Cardiac muscle cell (in vitro differentiated cells and primary cell): ENCODE measurements at regions not wholly inside any gene's neighbourhood (a gene's known extent, or its start where the extent isn't known, plus 50 kb on each side); places are given as distances from the start of the nearest gene placed in this dataset.

Source experiments
- DNase-seq, 2 donors: peaks; one replicate each; pipeline versions ENCODE4 v3.0.0 to v3.0.0-alpha.2; 2010 to 2017; ENCODE audit warnings: low read depth in 1 of 2, low spot score in 1 of 2
- H3K27ac ChIP-seq: fragments of 200-600 bp; sonication (generic); 2 replicates; pipeline ENCODE4 v1.5.1; 2016
- H3K27me3 ChIP-seq: fragments of 200-600 bp; sonication (generic); 2 replicates; pipeline ENCODE4 v1.6.0; 2016; ENCODE audit warnings: control low read depth
- H3K36me3 ChIP-seq: fragments of 200-600 bp; sonication (generic); 2 replicates; pipeline ENCODE4 v1.5.1; 2016; ENCODE audit warnings: control low read depth
- H3K4me1 ChIP-seq: fragments of 200-600 bp; sonication (generic); 2 replicates; pipeline ENCODE4 v1.8.1; 2017; ENCODE audit warnings: low read depth, mild to moderate bottlenecking, mixed run types
- H3K4me3 ChIP-seq: fragments of 200-600 bp; sonication (generic); 2 replicates; pipeline ENCODE4 v1.5.1; 2016; ENCODE audit warnings: mild to moderate bottlenecking
- H3K9me3 ChIP-seq: fragments of 200-600 bp; sonication (generic); 2 replicates; pipeline ENCODE4 v1.5.1; 2017; ENCODE audit warnings: low read depth, mild to moderate bottlenecking, control low read depth
- TF ChIP-seq, protein P1 (sequence below): IDR thresholded peaks from 2 replicates; pipeline ENCODE4 v1.5.1; 2012; ENCODE audit warnings: low read depth, mild to moderate bottlenecking, low read length

DNA sequence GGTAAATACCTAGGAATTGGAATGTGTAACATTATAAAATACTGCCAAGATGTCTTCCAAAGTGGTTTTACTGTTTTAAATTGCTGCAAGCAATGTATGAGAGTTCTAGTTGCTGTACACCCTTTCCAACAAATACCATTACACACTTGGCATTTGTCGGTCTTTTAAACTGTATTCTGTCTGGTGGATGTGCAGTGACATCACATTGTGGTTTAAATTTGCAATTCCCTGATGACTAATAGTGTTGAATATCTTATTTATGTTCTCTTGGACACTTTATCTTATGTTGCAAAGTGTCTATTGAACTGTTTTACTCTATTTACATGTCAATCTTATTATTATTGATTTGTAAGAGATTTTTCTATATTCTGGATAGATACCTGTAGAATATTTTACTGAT is 561.2 kb upstream of the B3GALT2 start:
- peaks cover 14% of the 10 kb centered on the region for H3K4me1 ChIP-seq
- H3K27me3 ChIP-seq, result no peaks in the 10 kb centered on the region
- H3K4me3 ChIP-seq, result no peak overlapping the region
- no peak overlapping the region for H3K27ac ChIP-seq
- H3K9me3 ChIP-seq, result no peaks in the 10 kb centered on the region
- no peaks in the 10 kb centered on the region for H3K36me3 ChIP-seq
- TF ChIP-seq, protein P1, sequence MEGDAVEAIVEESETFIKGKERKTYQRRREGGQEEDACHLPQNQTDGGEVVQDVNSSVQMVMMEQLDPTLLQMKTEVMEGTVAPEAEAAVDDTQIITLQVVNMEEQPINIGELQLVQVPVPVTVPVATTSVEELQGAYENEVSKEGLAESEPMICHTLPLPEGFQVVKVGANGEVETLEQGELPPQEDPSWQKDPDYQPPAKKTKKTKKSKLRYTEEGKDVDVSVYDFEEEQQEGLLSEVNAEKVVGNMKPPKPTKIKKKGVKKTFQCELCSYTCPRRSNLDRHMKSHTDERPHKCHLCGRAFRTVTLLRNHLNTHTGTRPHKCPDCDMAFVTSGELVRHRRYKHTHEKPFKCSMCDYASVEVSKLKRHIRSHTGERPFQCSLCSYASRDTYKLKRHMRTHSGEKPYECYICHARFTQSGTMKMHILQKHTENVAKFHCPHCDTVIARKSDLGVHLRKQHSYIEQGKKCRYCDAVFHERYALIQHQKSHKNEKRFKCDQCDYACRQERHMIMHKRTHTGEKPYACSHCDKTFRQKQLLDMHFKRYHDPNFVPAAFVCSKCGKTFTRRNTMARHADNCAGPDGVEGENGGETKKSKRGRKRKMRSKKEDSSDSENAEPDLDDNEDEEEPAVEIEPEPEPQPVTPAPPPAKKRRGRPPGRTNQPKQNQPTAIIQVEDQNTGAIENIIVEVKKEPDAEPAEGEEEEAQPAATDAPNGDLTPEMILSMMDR, result no peak
- DNase-seq, result peak in 1 of 2 donors; percentile 64

DNA sequence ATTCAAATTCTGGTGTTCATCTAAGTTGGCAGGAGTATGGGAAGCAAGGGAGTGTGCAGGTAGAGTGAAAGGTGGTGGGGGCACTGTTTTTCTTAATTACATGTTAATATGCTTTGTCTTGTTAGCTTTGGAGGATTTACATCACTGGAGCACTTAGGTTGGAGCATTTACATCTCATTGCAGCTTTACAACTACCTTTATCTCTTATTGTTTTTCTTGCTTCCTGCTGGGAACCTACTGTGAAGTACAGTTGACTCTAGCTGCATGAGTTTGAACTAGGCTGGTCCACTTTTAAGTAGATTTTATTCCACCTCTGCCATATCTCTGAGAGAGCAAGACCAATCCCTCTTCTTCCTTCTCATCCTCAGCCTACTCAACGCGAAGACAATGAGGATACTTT is 554.8 kb upstream of the B3GALT2 start:
- Histone ChIP-seq H3K36me3 (no peaks in the 10 kb centered on the region), H3K9me3 (no peaks in the 10 kb centered on the region), H3K27me3 (no peaks in the 10 kb centered on the region), H3K4me1 (peaks cover 28% of the 10 kb centered on the region), H3K27ac (no peak overlapping the region), H3K4me3 (no peak overlapping the region)
- DNase-seq, result no peak
- TF ChIP-seq, protein P1, result no peak

DNA sequence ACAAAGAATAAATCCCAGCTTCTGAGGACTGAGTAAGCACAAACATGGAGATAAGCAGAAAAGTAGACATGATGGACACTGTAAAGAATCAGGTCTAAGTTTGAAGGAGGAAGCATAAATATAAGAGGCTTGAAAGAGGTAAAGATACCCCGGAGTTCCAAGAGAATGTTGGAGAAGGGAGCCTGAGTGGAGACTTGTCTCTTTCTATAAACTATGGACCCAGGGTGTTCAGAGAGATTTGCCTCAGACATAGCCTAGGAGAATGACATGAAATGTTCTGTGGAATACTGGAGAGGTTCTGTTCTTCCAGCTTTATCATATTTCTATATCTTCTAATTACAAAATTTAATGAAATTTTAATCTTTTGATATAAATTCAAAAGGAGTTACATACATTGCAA is 554.3 kb upstream of the B3GALT2 start:
- H3K4me1 ChIP-seq, result peaks cover 27% of the 10 kb centered on the region
- no peaks in the 10 kb centered on the region for H3K36me3 ChIP-seq
- no peak overlapping the region for H3K4me3 ChIP-seq
- no peaks in the 10 kb centered on the region for H3K9me3 ChIP-seq
- TF ChIP-seq, protein P1, result no peak
- DNase-seq, result no peak
- H3K27ac ChIP-seq, result no peak overlapping the region
- H3K27me3 ChIP-seq, result no peaks in the 10 kb centered on the region

DNA sequence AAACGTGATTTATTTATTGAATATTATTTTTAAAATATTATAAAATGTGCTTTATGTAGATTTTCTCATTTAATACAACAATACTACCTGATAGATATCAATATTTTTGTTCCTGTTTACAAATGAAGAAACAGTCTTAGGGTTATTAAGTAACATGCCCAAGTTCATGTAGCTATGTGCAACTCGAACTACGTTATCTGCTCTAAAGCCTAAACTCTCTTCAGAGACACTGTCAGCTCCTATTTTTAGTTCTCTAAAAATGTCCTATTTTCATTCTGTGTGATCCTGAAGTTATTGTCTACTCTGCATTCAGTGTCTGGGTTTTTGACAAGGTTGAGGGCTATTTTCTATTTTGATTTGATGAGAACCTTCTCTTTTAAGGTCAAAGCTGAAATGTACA is 550.1 kb upstream of the B3GALT2 start:
- H3K4me1 ChIP-seq, result peaks cover 17% of the 10 kb centered on the region
- H3K27me3 ChIP-seq, result no peaks in the 10 kb centered on the region
- no peak overlapping the region for H3K4me3 ChIP-seq
- no peaks in the 10 kb centered on the region for H3K36me3 ChIP-seq
- H3K9me3 ChIP-seq, result no peaks in the 10 kb centered on the region
- H3K27ac ChIP-seq, result peak overlapping the region; percentile 37
- no peak for DNase-seq
- TF ChIP-seq, protein P1, result no peak

DNA sequence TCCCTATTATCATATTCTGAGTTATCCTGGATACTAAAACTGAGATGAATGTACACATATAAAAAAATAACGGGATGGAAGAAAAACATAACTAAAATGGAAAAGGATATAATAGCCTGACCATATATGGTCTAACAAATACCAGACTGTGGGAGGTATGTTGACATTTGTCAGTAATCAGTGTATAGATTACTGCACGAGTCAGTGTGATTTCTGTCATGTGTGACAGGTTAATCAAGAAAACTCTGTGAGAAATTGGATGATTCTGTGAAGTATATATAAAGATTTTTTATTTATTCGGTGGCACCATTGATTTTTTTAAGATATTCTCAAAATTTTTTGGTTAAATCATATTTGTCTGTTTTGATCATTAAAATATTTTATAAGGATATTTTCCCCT is 547.3 kb upstream of the B3GALT2 start:
- Histone ChIP-seq H3K4me3 (no peak overlapping the region), H3K4me1 (peaks cover 34% of the 10 kb centered on the region), H3K9me3 (no peaks in the 10 kb centered on the region), H3K27ac (no peak overlapping the region), H3K27me3 (no peaks in the 10 kb centered on the region), H3K36me3 (no peaks in the 10 kb centered on the region)
- TF ChIP-seq, protein P1, result no peak
- no peak for DNase-seq

DNA sequence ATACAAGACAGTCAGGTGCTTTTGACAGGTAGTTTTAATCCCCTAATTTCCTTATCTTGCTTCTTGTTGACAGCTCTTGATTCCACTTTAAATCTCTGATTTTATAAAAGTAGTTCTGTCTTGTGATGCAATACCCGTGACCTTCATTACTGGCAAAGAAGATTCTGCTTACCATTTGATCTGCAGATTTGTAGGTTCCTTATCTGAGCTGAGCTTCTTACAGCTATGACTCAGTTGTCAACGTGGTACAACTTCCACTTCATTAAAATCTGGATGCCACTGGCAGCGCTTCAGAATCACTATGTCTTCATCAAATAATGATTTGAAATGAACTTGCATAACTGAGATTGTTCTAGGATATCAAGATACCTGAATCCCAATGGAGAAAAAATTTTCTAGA is 543.6 kb upstream of the B3GALT2 start:
- no peak overlapping the region for H3K4me3 ChIP-seq
- H3K27me3 ChIP-seq, result no peaks in the 10 kb centered on the region
- no peaks in the 10 kb centered on the region for H3K36me3 ChIP-seq
- TF ChIP-seq, protein P1, result no peak
- no peak overlapping the region for H3K27ac ChIP-seq
- DNase-seq, result peak in 1 of 2 donors; percentile 48
- H3K9me3 ChIP-seq, result no peaks in the 10 kb centered on the region
- H3K4me1 ChIP-seq, result peaks cover 16% of the 10 kb centered on the region
